Ovary (tissue), 7 donors: ENCODE measurements at regions not wholly inside any gene's neighbourhood (a gene's known extent, or its start where the extent isn't known, plus 50 kb on each side); places are given as distances from the start of the nearest gene placed in this dataset.

Experiments used
- DNase-seq, 5 donors: peaks; one replicate each; pipeline ENCODE4 v3.0.0-alpha.2; 2019 to 2020
- H3K27ac ChIP-seq, 2 donors: fragments of 200-600 bp; one replicate each; pipeline versions ENCODE4 v1.5.1 to v1.8.0; 2019 to 2022
- H3K27me3 ChIP-seq: fragments of 200-600 bp; one replicate; pipeline ENCODE4 v1.8.0; 2022
- H3K36me3 ChIP-seq: fragments of 200-600 bp; sonication (generic); one replicate; pipeline ENCODE4 v1.5.1; 2019
- H3K4me1 ChIP-seq: one replicate; pipeline ENCODE4 v1.8.1; 2013; ENCODE audit warnings: mild to moderate bottlenecking, moderate library complexity; ENCODE audit not compliant: insufficient read depth
- H3K4me3 ChIP-seq: fragments of 200-600 bp; sonication (generic); one replicate; pipeline ENCODE4 v1.5.1; 2017
- H3K9me3 ChIP-seq, 2 donors: fragments of 200-600 bp in 1 of 2; sonication (generic) in 1 of 2; one replicate each; pipeline versions ENCODE4 v1.5.1 to v1.8.1; 2013 to 2019; ENCODE audit warnings: mild to moderate bottlenecking in 1 of 2, moderate library complexity in 1 of 2
- EP300 ChIP-seq: sonication (generic); formaldehyde crosslinking; IDR thresholded peaks from one replicate; pipeline ENCODE4 v1.6.1; 2017; ENCODE audit warnings: antibody characterized with exemption
- POLR2A ChIP-seq: fragments of 450-650 bp; IDR thresholded peaks from one replicate; pipeline ENCODE4 v1.6.1; 2017; ENCODE audit warnings: antibody characterized with exemption, mild to moderate bottlenecking, moderate library complexity
- WGBS, 3 donors: extraction: QIAGEN DNeasy Blood & Tissue Kit in 1 of 3; methylation state at CpG; one replicate each; pipeline versions ENCODE4 v1.1.5 to v1.1.7; 2013 to 2017; 5-methylcytosine and 5-hydroxymethylcytosine counted together
- intact Hi-C, 4 donors: fragments of 100-400 bp; cut with DNase I; formaldehyde crosslinking; loops; one replicate each; pipeline versions ENCODE4 v1.11.0 to v1.15.1; 2022 to 2023
- TF ChIP-seq, protein P1 (sequence below), 3 donors: fragments of 450-650 bp in 2 of 3; fragments of 200-600 bp in 1 of 3; IDR thresholded peaks; one replicate each; pipeline versions ENCODE4 v1.5.1 to v1.8.0; 2016 to 2022; ENCODE audit warnings: antibody characterized with exemption in 3 of 3, mild to moderate bottlenecking in 1 of 3
- donor health status: DM: no; HTN: no; CAD: no; lungs with moderate emphysema.
- donor health status: DM: no; HTN: no; CAD: no.
- donor health status: Bipolar disorder and iron deficiency.
- donor health status: DM: no; HTN: no; CAD: no.
- donor health status: DM: yes; HTN: yes; CAD: no.

DNA sequence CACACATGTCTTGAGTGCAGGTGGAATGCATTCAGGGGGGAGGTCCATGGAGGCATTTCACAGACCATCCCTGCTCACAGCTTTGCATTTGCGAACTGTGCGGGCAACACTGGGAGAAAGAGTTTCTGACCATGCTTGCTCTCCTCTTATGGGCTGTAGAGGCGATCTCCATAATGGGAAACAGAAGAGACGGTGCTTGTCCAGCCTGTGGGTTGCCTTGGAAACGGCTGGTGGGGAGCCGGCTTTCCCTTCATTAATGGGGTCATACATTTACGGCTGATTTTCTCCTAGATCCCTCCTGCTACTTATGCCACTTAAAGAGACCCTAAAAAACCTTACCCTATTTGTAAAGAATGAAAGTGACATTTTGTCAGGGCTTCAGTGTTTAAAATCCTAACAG is 147.4 kb downstream of the SOX11 start:
- TF ChIP-seq EP300: no peak
- TF ChIP-seq POLR2A: no peak
- TF ChIP-seq, protein P1, sequence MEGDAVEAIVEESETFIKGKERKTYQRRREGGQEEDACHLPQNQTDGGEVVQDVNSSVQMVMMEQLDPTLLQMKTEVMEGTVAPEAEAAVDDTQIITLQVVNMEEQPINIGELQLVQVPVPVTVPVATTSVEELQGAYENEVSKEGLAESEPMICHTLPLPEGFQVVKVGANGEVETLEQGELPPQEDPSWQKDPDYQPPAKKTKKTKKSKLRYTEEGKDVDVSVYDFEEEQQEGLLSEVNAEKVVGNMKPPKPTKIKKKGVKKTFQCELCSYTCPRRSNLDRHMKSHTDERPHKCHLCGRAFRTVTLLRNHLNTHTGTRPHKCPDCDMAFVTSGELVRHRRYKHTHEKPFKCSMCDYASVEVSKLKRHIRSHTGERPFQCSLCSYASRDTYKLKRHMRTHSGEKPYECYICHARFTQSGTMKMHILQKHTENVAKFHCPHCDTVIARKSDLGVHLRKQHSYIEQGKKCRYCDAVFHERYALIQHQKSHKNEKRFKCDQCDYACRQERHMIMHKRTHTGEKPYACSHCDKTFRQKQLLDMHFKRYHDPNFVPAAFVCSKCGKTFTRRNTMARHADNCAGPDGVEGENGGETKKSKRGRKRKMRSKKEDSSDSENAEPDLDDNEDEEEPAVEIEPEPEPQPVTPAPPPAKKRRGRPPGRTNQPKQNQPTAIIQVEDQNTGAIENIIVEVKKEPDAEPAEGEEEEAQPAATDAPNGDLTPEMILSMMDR (IDR thresholded peaks at IDR 0.05): no peak
- no peaks in the 10 kb centered on the region for H3K36me3 ChIP-seq
- DNase-seq: no peak
- no peaks in the 10 kb centered on the region for H3K9me3 ChIP-seq
- intact Hi-C loops: no loop called here
- no peaks in the 10 kb centered on the region for H3K4me1 ChIP-seq
- H3K27ac ChIP-seq: no peak overlapping the region
- H3K4me3 ChIP-seq: no peak overlapping the region
- no peaks in the 10 kb centered on the region for H3K27me3 ChIP-seq
- 19 to 27% (median 26%) methylated on average over 7 of the region's 7 CpGs for WGBS, 3 donors

DNA sequence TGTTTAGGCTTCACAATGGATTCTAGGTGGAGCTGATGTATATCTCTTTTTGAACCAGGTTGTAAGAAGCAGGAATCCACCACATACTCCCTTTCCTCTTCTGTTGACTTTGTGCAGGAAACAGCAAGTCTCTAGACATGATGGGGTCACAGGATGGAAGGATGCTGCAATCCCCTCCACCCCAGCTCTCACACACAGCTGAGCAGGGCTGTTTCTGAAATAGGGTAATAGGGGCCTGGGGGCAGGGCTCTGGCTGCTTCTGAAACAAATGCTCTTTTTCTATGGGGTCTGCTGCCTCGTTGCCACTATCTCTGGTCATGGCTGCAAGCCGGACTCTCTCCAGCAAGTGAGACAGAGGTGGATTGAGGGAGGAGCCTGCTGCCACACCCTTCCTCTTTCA is 148.9 kb downstream of the SOX11 start:
- H3K9me3 ChIP-seq: no peaks in the 10 kb centered on the region
- TF ChIP-seq EP300 (no peak), POLR2A (no peak)
- TF ChIP-seq, protein P1 (IDR thresholded peaks at IDR 0.05): no peak
- no peaks in the 10 kb centered on the region for H3K36me3 ChIP-seq
- intact Hi-C loops: no loop called here
- DNase-seq: no peak
- H3K27ac ChIP-seq: no peak overlapping the region
- no peaks in the 10 kb centered on the region for H3K4me1 ChIP-seq
- H3K4me3 ChIP-seq: no peak overlapping the region
- no peaks in the 10 kb centered on the region for H3K27me3 ChIP-seq
- WGBS, 3 donors: 48 to 72% (median 66%) methylated on average over 2 of the region's 2 CpGs

DNA sequence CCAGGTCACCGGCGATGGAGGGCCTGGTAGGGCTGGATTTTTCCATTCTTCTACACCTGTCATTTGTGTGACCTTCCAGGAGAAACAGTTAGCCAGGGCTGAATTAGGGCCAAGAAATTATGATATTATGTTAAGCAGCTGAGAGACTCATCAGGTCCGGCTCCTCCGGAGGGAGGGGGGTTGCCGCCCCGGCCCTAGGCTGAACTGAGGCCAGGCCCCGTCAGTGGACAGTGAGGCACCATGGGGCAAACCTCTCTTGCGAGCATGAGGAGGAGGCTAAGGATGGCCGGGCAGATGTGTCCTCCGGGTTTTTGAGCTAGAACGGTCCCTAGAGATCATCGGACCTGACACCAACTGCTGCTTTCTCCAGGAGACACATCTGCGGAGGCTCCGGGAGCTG is 150.1 kb downstream of the SOX11 start:
- Histone ChIP-seq H3K9me3 (no peaks in the 10 kb centered on the region), H3K27me3 (no peaks in the 10 kb centered on the region), H3K27ac (no peak overlapping the region), H3K4me3 (no peak overlapping the region), H3K36me3 (no peaks in the 10 kb centered on the region), H3K4me1 (no peaks in the 10 kb centered on the region)
- intact Hi-C loops: no loop called here
- TF ChIP-seq EP300 (no peak), POLR2A (no peak)
- TF ChIP-seq, protein P1 (IDR thresholded peaks at IDR 0.05): no peak
- WGBS, 3 donors: 72 to 74% (median 72%) methylated on average over 14 of the region's 14 CpGs
- DNase-seq: no peak

DNA sequence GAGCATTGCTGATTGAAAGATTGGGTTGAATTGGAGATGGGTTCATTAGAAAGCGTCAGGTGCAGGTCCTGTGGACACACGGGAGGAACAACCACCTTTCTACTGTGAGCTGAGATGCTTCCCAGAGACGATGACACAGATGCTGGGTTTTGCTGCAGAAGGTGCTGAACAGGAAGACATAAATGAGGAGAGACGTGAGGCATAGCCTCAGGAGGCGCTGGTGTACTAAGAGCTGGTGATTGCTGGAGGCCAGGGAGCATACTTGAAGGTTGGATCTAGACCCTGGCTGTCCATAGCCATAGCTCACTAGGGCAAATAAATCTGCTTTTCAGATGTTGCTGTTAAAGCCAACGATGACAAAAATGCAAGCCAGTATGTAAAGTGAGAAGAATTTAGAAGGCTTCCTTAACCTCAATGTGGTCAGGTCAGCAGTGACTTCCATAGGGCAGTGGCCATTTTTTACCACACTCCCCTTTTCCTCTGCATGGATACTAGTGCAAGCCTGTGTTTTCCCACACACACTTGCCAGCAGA is 153.7 kb downstream of the SOX11 start:
- Histone ChIP-seq H3K9me3 (no peaks in the 10 kb centered on the region), H3K27ac (no peak overlapping the region), H3K4me1 (no peaks in the 10 kb centered on the region), H3K36me3 (no peaks in the 10 kb centered on the region), H3K27me3 (no peaks in the 10 kb centered on the region), H3K4me3 (no peak overlapping the region)
- intact Hi-C loops: no loop called here
- TF ChIP-seq POLR2A (no peak), EP300 (no peak)
- TF ChIP-seq, protein P1 (IDR thresholded peaks at IDR 0.05): no peak
- 53 to 65% (median 57%) methylated on average over 6 of the region's 6 CpGs for WGBS, 3 donors
- no peak for DNase-seq
